ENCODE measurements at regions not wholly inside any gene's neighbourhood (a gene's known extent, or its start where the extent isn't known, plus 50 kb on each side); places are given as distances from the start of the nearest gene placed in this dataset.

- H3K9me3 ChIP-seq (ENCODE audit: low read length) = no peaks in the 10 kb centered on the region
- no peak overlapping the region for H3K27ac ChIP-seq (ENCODE audit: low read depth, low read length)
- H3K27me3 ChIP-seq (ENCODE audit: control insufficient read depth in 1 of 2, insufficient read depth in 2 of 2, low read length in 2 of 2) = no peaks in the 10 kb centered on the region
- peaks cover 14% of the 10 kb centered on the region for H3K4me1 ChIP-seq (ENCODE audit: insufficient read depth, low read length)
- no peaks in the 10 kb centered on the region for H3K36me3 ChIP-seq (ENCODE audit: insufficient read depth, low read length)
- no peak overlapping the region for H3K9ac ChIP-seq (ENCODE audit: low read length)
- no peak overlapping the region for H3K4me3 ChIP-seq (ENCODE audit: low read depth in 1 of 2, low read length in 2 of 2)
These were observed 219.3 kb upstream of the CTNNB1 start for GRCh38 chr3:40979962-40980361.

- H3K27ac ChIP-seq (ENCODE audit: low read depth, low read length) = no peak overlapping the region
These were observed 218.8 kb upstream of the CTNNB1 start for GRCh38 chr3:40980467-40980866.

GRCh38 chr3:40985195-40985594 is 214.1 kb upstream of the CTNNB1 start:
- Histone ChIP-seq H3K4me1 (ENCODE audit: insufficient read depth, low read length) (no peaks in the 10 kb centered on the region), H3K36me3 (ENCODE audit: insufficient read depth, low read length) (no peaks in the 10 kb centered on the region), H3K27me3 (ENCODE audit: control insufficient read depth in 1 of 2, insufficient read depth in 2 of 2, low read length in 2 of 2) (no peaks in the 10 kb centered on the region), H3K4me3 (ENCODE audit: low read depth in 1 of 2, low read length in 2 of 2) (no peak overlapping the region), H3K9ac (ENCODE audit: low read length) (no peak overlapping the region), H3K9me3 (ENCODE audit: low read length) (no peaks in the 10 kb centered on the region), H3K27ac (ENCODE audit: low read depth, low read length) (no peak overlapping the region)

More at GRCh38 chr3:40980467-40980866, 218.8 kb upstream of the CTNNB1 start:
- Histone ChIP-seq H3K4me1 (ENCODE audit: insufficient read depth, low read length) (peaks cover 9% of the 10 kb centered on the region), H3K27me3 (ENCODE audit: control insufficient read depth in 1 of 2, insufficient read depth in 2 of 2, low read length in 2 of 2) (no peaks in the 10 kb centered on the region), H3K9me3 (ENCODE audit: low read length) (no peaks in the 10 kb centered on the region), H3K36me3 (ENCODE audit: insufficient read depth, low read length) (no peaks in the 10 kb centered on the region), H3K9ac (ENCODE audit: low read length) (no peak overlapping the region), H3K4me3 (ENCODE audit: low read depth in 1 of 2, low read length in 2 of 2) (no peak overlapping the region)

GRCh38 chr3:40988468-40988867 is 210.8 kb upstream of the CTNNB1 start:
- Histone ChIP-seq H3K27me3 (ENCODE audit: control insufficient read depth in 1 of 2, insufficient read depth in 2 of 2, low read length in 2 of 2) (no peaks in the 10 kb centered on the region), H3K4me1 (ENCODE audit: insufficient read depth, low read length) (no peaks in the 10 kb centered on the region), H3K36me3 (ENCODE audit: insufficient read depth, low read length) (no peaks in the 10 kb centered on the region), H3K9me3 (ENCODE audit: low read length) (no peaks in the 10 kb centered on the region), H3K27ac (ENCODE audit: low read depth, low read length) (no peak overlapping the region), H3K4me3 (ENCODE audit: low read depth in 1 of 2, low read length in 2 of 2) (no peak overlapping the region), H3K9ac (ENCODE audit: low read length) (no peak overlapping the region)

- no peak overlapping the region for H3K9ac ChIP-seq (ENCODE audit: low read length)
- H3K4me1 ChIP-seq (ENCODE audit: insufficient read depth, low read length) = no peaks in the 10 kb centered on the region
- H3K36me3 ChIP-seq (ENCODE audit: insufficient read depth, low read length) = no peaks in the 10 kb centered on the region
- H3K4me3 ChIP-seq (ENCODE audit: low read depth in 1 of 2, low read length in 2 of 2) = no peak overlapping the region
- no peak overlapping the region for H3K27ac ChIP-seq (ENCODE audit: low read depth, low read length)
- no peaks in the 10 kb centered on the region for H3K9me3 ChIP-seq (ENCODE audit: low read length)
- H3K27me3 ChIP-seq (ENCODE audit: control insufficient read depth in 1 of 2, insufficient read depth in 2 of 2, low read length in 2 of 2) = no peaks in the 10 kb centered on the region
These were observed 209.9 kb upstream of the CTNNB1 start for GRCh38 chr3:40989141-40990061.

- Histone ChIP-seq H3K27me3 (ENCODE audit: control insufficient read depth in 1 of 2, insufficient read depth in 2 of 2, low read length in 2 of 2) (no peaks in the 10 kb centered on the region), H3K9me3 (ENCODE audit: low read length) (no peaks in the 10 kb centered on the region), H3K27ac (ENCODE audit: low read depth, low read length) (no peak overlapping the region), H3K4me3 (ENCODE audit: low read depth in 1 of 2, low read length in 2 of 2) (no peak overlapping the region), H3K36me3 (ENCODE audit: insufficient read depth, low read length) (no peaks in the 10 kb centered on the region), H3K9ac (ENCODE audit: low read length) (no peak overlapping the region), H3K4me1 (ENCODE audit: insufficient read depth, low read length) (no peaks in the 10 kb centered on the region)
These were observed 209.2 kb upstream of the CTNNB1 start for GRCh38 chr3:40990062-40990456.

GRCh38 chr3:40992023-40992422 is 207.3 kb upstream of the CTNNB1 start:
- Histone ChIP-seq H3K4me3 (ENCODE audit: low read depth in 1 of 2, low read length in 2 of 2) (no peak overlapping the region), H3K4me1 (ENCODE audit: insufficient read depth, low read length) (no peaks in the 10 kb centered on the region), H3K36me3 (ENCODE audit: insufficient read depth, low read length) (no peaks in the 10 kb centered on the region), H3K9me3 (ENCODE audit: low read length) (no peaks in the 10 kb centered on the region), H3K27ac (ENCODE audit: low read depth, low read length) (no peak overlapping the region), H3K27me3 (ENCODE audit: control insufficient read depth in 1 of 2, insufficient read depth in 2 of 2, low read length in 2 of 2) (no peaks in the 10 kb centered on the region), H3K9ac (ENCODE audit: low read length) (no peak overlapping the region)

GRCh38 chr3:40994611-40995010 is 204.7 kb upstream of the CTNNB1 start:
- Histone ChIP-seq H3K4me3 (ENCODE audit: low read depth in 1 of 2, low read length in 2 of 2) (no peak overlapping the region), H3K27me3 (ENCODE audit: control insufficient read depth in 1 of 2, insufficient read depth in 2 of 2, low read length in 2 of 2) (no peaks in the 10 kb centered on the region), H3K9me3 (ENCODE audit: low read length) (no peaks in the 10 kb centered on the region), H3K4me1 (ENCODE audit: insufficient read depth, low read length) (no peaks in the 10 kb centered on the region), H3K36me3 (ENCODE audit: insufficient read depth, low read length) (no peaks in the 10 kb centered on the region), H3K9ac (ENCODE audit: low read length) (no peak overlapping the region), H3K27ac (ENCODE audit: low read depth, low read length) (no peak overlapping the region)

GRCh38 chr3:40995271-40995670 is 204.0 kb upstream of the CTNNB1 start:
- no peaks in the 10 kb centered on the region for H3K27me3 ChIP-seq (ENCODE audit: control insufficient read depth in 1 of 2, insufficient read depth in 2 of 2, low read length in 2 of 2)
- no peak overlapping the region for H3K9ac ChIP-seq (ENCODE audit: low read length)
- no peak overlapping the region for H3K27ac ChIP-seq (ENCODE audit: low read depth, low read length)
- H3K36me3 ChIP-seq (ENCODE audit: insufficient read depth, low read length) = no peaks in the 10 kb centered on the region
- no peak overlapping the region for H3K4me3 ChIP-seq (ENCODE audit: low read depth in 1 of 2, low read length in 2 of 2)
- no peaks in the 10 kb centered on the region for H3K9me3 ChIP-seq (ENCODE audit: low read length)
- H3K4me1 ChIP-seq (ENCODE audit: insufficient read depth, low read length) = no peaks in the 10 kb centered on the region

GRCh38 chr3:40996382-40996781 is 202.9 kb upstream of the CTNNB1 start:
- H3K4me3 ChIP-seq (ENCODE audit: low read depth in 1 of 2, low read length in 2 of 2) = no peak overlapping the region
- H3K9ac ChIP-seq (ENCODE audit: low read length) = no peak overlapping the region
- H3K36me3 ChIP-seq (ENCODE audit: insufficient read depth, low read length) = no peaks in the 10 kb centered on the region
- H3K9me3 ChIP-seq (ENCODE audit: low read length) = no peaks in the 10 kb centered on the region
- no peak overlapping the region for H3K27ac ChIP-seq (ENCODE audit: low read depth, low read length)
- no peaks in the 10 kb centered on the region for H3K4me1 ChIP-seq (ENCODE audit: insufficient read depth, low read length)
- no peaks in the 10 kb centered on the region for H3K27me3 ChIP-seq (ENCODE audit: control insufficient read depth in 1 of 2, insufficient read depth in 2 of 2, low read length in 2 of 2)

- H3K27ac ChIP-seq (ENCODE audit: low read depth, low read length) = no peak overlapping the region
These were observed 202.2 kb upstream of the CTNNB1 start for GRCh38 chr3:40996827-40997710.

More at GRCh38 chr3:40996827-40997710, 202.2 kb upstream of the CTNNB1 start:
- Histone ChIP-seq H3K9me3 (ENCODE audit: low read length) (no peaks in the 10 kb centered on the region), H3K4me1 (ENCODE audit: insufficient read depth, low read length) (no peaks in the 10 kb centered on the region), H3K4me3 (ENCODE audit: low read depth in 1 of 2, low read length in 2 of 2) (no peak overlapping the region), H3K27me3 (ENCODE audit: control insufficient read depth in 1 of 2, insufficient read depth in 2 of 2, low read length in 2 of 2) (no peaks in the 10 kb centered on the region), H3K36me3 (ENCODE audit: insufficient read depth, low read length) (no peaks in the 10 kb centered on the region), H3K9ac (ENCODE audit: low read length) (no peak overlapping the region)
